ENCODE measurements at regions not wholly inside any gene's neighbourhood (a gene's known extent, or its start where the extent isn't known, plus 50 kb on each side); places are given as distances from the start of the nearest gene placed in this dataset.

- no peak overlapping the region for H2AFZ ChIP-seq
- no peak overlapping the region for H3K27ac ChIP-seq
- H3K4me2 ChIP-seq: no peak overlapping the region
- CTCF ChIA-PET: no interaction called here
- DNase-seq: no peak
- POLR2A ChIA-PET (ENCODE audit: unreplicated experiment): no interaction called here
- H3K79me2 ChIP-seq (ENCODE audit: low read depth): no peaks in the 10 kb centered on the region
- H3K27me3 ChIP-seq (ENCODE audit: insufficient read depth, low read depth): no peaks in the 10 kb centered on the region
- no peaks in the 10 kb centered on the region; the same call in 1 of the 2 replicates for H3K9me3 ChIP-seq (ENCODE audit: insufficient read depth, low read depth)
- no peaks in the 10 kb centered on the region for H3K36me3 ChIP-seq (ENCODE audit: low read depth)
- H3K9me2 ChIP-seq (ENCODE audit: insufficient read depth): no peaks in the 10 kb centered on the region
- BruUV-seq (replicated peaks): no TSS peak
- no peak for TF ChIP-seq CTCF (conservative IDR thresholded peaks at IDR 0.05)
- no peak for TF ChIP-seq EZH2 (IDR thresholded peaks at IDR 0.05; ENCODE audit: low read depth)
- no peaks in the 10 kb centered on the region for H4K20me1 ChIP-seq (ENCODE audit: insufficient read depth)
- no peaks in the 10 kb centered on the region for H3F3A ChIP-seq (ENCODE audit: insufficient read depth, low read depth)
- intact Hi-C loops (cut with micrococcal nuclease; ENCODE audit: unreplicated experiment): no loop called here
- H3K4me1 ChIP-seq (replicated peaks; ENCODE audit: insufficient read depth): no peaks in the 10 kb centered on the region
- H3K4me3 ChIP-seq: no peak overlapping the region
These were observed 166.6 kb upstream of the PKDCC start for GRCh38 chr2:41881249-41881648.

GRCh38 chr2:41884718-41885117 is 163.1 kb upstream of the PKDCC start:
- intact Hi-C loops (cut with micrococcal nuclease; ENCODE audit: unreplicated experiment): no loop called here
- H3K9me2 ChIP-seq (ENCODE audit: insufficient read depth): no peaks in the 10 kb centered on the region
- no peak overlapping the region for H3K4me3 ChIP-seq
- TF ChIP-seq CTCF (conservative IDR thresholded peaks at IDR 0.05) (no peak), EZH2 (IDR thresholded peaks at IDR 0.05; ENCODE audit: low read depth) (no peak)
- H3F3A ChIP-seq (ENCODE audit: insufficient read depth, low read depth): no peaks in the 10 kb centered on the region
- H3K4me2 ChIP-seq: no peak overlapping the region
- BruUV-seq (replicated peaks): no TSS peak
- ChIA-PET POLR2A (ENCODE audit: unreplicated experiment) (no interaction called here), CTCF (no interaction called here)
- no peaks in the 10 kb centered on the region for H3K79me2 ChIP-seq (ENCODE audit: low read depth)
- H2AFZ ChIP-seq: no peak overlapping the region
- no peaks in the 10 kb centered on the region for H3K36me3 ChIP-seq (ENCODE audit: low read depth)
- H3K9me3 ChIP-seq (ENCODE audit: insufficient read depth, low read depth): no peaks in the 10 kb centered on the region; the same call in 1 of the 2 replicates
- no peaks in the 10 kb centered on the region for H4K20me1 ChIP-seq (ENCODE audit: insufficient read depth)
- no peak overlapping the region for H3K27ac ChIP-seq
- H3K4me1 ChIP-seq (replicated peaks; ENCODE audit: insufficient read depth): no peaks in the 10 kb centered on the region
- DNase-seq: no peak
- no peaks in the 10 kb centered on the region for H3K27me3 ChIP-seq (ENCODE audit: insufficient read depth, low read depth)

- Histone ChIP-seq H3K27ac (no peak overlapping the region), H3K4me1 (replicated peaks; ENCODE audit: insufficient read depth) (no peaks in the 10 kb centered on the region), H3K79me2 (ENCODE audit: low read depth) (no peaks in the 10 kb centered on the region), H3K36me3 (ENCODE audit: low read depth) (no peaks in the 10 kb centered on the region), H3K9me3 (ENCODE audit: insufficient read depth, low read depth) (no peaks in the 10 kb centered on the region; the same call in 1 of the 2 replicates), H3F3A (ENCODE audit: insufficient read depth, low read depth) (no peaks in the 10 kb centered on the region), H3K27me3 (ENCODE audit: insufficient read depth, low read depth) (no peaks in the 10 kb centered on the region), H4K20me1 (ENCODE audit: insufficient read depth) (no peaks in the 10 kb centered on the region), H2AFZ (no peak overlapping the region), H3K4me2 (no peak overlapping the region), H3K4me3 (no peak overlapping the region), H3K9me2 (ENCODE audit: insufficient read depth) (no peaks in the 10 kb centered on the region)
- ChIA-PET CTCF (interaction anchor here (0.6 to 0.7 kb wide), 2 partner anchors 150 to 1526 kb away, joined by 4 read pairs; no protein-coding TSS in a partner anchor), POLR2A (ENCODE audit: unreplicated experiment) (no interaction called here)
- intact Hi-C loops (cut with micrococcal nuclease; ENCODE audit: unreplicated experiment): no loop called here
- TF ChIP-seq CTCF (conservative IDR thresholded peaks at IDR 0.05): no peak
- TF ChIP-seq EZH2 (IDR thresholded peaks at IDR 0.05; ENCODE audit: low read depth): no peak
- no TSS peak for BruUV-seq (replicated peaks)
- no peak for DNase-seq
These were observed 161.6 kb upstream of the PKDCC start for GRCh38 chr2:41886145-41886664.

Data from PC-9 (cell line).